ENCODE measurements at regions not wholly inside any gene's neighbourhood (a gene's known extent, or its start where the extent isn't known, plus 50 kb on each side); places are given as distances from the start of the nearest gene placed in this dataset.
A peak's percentile ranks its signal among the peaks of the same experiment; 100 is the strongest.

DNA sequence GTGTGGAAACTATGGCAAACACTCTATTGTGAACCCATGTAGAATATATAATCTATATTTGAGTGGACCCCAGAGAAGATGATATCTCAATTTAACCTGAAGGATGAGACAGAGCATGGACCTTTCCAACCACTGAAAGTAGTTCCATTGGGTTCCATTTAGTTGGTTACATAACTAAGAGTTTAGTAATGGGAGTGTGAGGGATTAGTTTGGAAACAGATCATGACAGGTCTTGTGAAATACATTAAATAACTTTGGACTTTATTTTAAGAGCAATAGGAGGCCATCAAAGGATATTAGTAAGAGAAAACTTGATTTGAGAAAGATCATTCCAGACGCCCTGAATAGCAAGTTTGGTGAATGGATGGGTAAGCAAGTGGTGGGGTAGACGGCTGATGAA lies 487.2 kb upstream of the ROBO2 start:
- DNase-seq (ENCODE audit: low read depth in 2 of 2): no peak
- no peak overlapping the region for H3K4me3 ChIP-seq (replicated peaks in 1 of 2; ENCODE audit: low read depth in 2 of 2, low read length in 2 of 2)
- TF ChIP-seq, protein P1, sequence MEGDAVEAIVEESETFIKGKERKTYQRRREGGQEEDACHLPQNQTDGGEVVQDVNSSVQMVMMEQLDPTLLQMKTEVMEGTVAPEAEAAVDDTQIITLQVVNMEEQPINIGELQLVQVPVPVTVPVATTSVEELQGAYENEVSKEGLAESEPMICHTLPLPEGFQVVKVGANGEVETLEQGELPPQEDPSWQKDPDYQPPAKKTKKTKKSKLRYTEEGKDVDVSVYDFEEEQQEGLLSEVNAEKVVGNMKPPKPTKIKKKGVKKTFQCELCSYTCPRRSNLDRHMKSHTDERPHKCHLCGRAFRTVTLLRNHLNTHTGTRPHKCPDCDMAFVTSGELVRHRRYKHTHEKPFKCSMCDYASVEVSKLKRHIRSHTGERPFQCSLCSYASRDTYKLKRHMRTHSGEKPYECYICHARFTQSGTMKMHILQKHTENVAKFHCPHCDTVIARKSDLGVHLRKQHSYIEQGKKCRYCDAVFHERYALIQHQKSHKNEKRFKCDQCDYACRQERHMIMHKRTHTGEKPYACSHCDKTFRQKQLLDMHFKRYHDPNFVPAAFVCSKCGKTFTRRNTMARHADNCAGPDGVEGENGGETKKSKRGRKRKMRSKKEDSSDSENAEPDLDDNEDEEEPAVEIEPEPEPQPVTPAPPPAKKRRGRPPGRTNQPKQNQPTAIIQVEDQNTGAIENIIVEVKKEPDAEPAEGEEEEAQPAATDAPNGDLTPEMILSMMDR (IDR thresholded peaks at IDR 0.05; ENCODE audit: low read depth, low read length): no peak

DNA sequence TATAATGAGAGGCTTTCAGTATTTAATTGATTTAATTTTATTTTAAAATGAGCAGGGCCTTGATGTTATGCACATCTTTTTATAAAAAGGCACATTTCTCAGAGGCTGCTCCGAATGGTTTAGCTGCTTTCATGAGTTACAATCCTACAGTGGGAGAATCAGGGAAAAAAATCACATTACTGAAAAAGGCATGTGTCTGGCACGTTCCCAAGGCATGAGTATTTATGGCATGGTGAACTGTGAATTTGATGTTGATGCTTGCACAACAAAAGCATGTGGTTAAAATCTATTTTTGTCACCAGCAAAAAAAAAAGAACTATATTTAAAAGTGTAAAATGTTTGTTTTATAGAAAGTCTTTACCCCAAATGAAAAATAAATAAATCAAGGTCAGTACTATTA lies 485.2 kb upstream of the ROBO2 start:
- TF ChIP-seq, protein P1 (IDR thresholded peaks at IDR 0.05; ENCODE audit: low read depth, low read length): no peak
- H3K4me3 ChIP-seq (replicated peaks in 1 of 2; ENCODE audit: low read depth in 2 of 2, low read length in 2 of 2): no peak overlapping the region
- peak in 1 of 2 donors; percentile 48 for DNase-seq (ENCODE audit: low read depth in 2 of 2)

DNA sequence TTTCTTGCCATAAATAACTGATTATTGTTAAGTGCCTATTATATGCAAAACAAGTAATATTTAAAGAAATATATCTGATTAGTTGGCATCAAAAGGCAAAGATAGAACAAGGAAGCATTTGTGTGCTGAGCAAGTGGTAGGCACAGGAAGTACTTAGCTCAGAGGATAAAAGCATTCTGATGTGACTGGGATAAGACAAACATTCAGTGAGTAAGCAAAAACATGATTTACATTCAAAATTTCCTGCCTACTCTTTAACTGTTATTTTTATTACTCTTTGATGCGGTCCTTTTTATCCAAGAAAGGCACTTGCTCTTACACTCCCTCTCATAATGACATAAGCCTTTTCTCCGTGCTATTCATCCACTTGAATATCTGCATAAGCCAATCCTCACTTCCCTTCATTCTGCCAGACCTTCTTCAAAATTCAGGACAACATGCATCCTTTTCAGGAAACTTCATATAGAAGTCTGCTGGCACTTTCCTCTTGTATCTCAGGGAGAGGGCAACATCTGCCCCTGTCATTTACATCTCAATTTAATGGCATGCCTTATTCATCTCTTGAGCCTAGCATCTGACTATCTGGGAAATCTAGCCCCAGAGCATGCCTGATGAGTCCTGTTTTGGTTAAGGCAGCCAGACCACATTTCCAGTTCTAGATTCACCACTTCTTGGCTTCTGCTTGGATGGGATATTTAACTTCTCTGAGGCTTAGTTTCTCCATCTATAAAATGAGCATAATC lies 478.2 kb upstream of the ROBO2 start:
- peak in 1 of 2 donors; percentile 10 for DNase-seq (ENCODE audit: low read depth in 2 of 2)
- H3K4me3 ChIP-seq (replicated peaks in 1 of 2; ENCODE audit: low read depth in 2 of 2, low read length in 2 of 2): no peak overlapping the region
- TF ChIP-seq, protein P1 (IDR thresholded peaks at IDR 0.05; ENCODE audit: low read depth, low read length): no peak

DNA sequence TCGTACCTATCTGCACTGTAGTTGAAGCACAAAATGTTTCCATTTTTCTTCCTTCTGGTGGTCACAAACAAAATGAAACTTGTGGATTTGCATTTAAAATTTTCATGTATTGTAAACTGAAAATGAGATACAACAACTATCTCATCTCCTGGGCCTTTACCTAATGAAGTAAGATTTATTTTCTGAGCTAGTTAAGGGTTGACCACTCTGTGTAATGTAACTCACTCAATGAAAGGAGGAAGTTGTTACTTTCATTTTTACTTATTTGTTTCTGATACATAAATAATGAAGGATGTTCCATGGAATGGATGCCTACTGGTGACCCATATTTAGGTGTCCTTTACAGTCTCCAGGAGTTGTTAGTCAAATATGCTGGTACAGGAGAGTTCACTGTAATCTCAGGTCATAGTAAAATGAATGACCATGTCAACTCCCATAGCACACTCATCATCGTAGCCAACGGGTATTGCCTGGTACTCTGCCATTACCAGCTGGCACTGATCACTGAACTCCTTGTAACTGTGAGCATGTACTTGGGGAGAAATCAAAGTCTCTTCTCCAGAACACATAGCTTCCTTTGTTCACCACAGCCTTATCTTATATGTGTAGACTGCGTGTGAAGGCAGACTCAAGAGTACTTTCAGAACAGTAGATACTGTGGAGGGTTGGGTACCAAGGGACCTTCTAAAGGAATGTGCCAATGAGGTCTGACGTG lies 474.2 kb upstream of the ROBO2 start:
- H3K4me3 ChIP-seq (replicated peaks in 1 of 2; ENCODE audit: low read depth in 2 of 2, low read length in 2 of 2): no peak overlapping the region
- TF ChIP-seq, protein P1 (IDR thresholded peaks at IDR 0.05; ENCODE audit: low read depth, low read length): no peak
- no peak for DNase-seq (ENCODE audit: low read depth in 2 of 2)

DNA sequence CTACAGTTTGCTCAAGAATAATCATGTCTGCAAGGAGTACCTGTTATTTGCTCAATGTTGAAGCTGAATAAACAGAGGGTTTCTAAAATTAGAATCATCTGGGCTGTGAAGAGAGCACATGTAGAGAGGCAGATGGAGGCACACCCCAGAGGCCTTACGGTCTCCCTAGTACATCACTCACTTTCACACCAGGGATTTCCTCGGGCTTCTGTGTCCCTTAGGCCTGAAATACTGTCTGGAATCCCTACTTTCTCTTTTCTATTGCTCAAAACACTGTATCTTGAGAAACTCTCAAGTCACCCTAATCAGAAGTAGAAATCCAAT lies 473.7 kb upstream of the ROBO2 start:
- no peak for DNase-seq (ENCODE audit: low read depth in 2 of 2)
- TF ChIP-seq, protein P1 (IDR thresholded peaks at IDR 0.05; ENCODE audit: low read depth, low read length): no peak
- no peak overlapping the region for H3K4me3 ChIP-seq (replicated peaks in 1 of 2; ENCODE audit: low read depth in 2 of 2, low read length in 2 of 2)

DNA sequence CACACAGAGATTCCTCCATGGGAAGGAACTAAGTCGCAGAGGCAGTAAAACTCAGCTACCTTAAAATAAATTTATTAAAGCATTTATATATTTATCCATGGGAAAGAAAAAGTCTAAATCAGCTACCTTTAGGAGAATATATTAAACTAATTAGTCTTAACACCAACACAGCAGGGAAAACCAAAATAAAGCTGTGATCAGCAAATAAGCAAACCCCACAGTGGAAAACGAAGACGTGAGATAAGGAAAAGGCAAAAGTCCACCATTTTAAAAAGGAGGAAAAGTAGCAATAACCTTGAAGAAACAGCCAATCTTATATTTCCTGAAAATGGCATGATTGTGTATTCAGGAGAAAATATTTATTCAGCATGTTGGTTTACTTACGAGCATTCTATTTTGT lies 473.0 kb upstream of the ROBO2 start:
- TF ChIP-seq, protein P1 (IDR thresholded peaks at IDR 0.05; ENCODE audit: low read depth, low read length): no peak
- DNase-seq (ENCODE audit: low read depth in 2 of 2): no peak
- H3K4me3 ChIP-seq (replicated peaks in 1 of 2; ENCODE audit: low read depth in 2 of 2, low read length in 2 of 2): no peak overlapping the region

Data from cardiac fibroblast (primary cell).